Left forelimb (tissue), 1 donor: ENCODE measurements at regions not wholly inside any gene's neighbourhood (a gene's known extent, or its start where the extent isn't known, plus 50 kb on each side); places are given as distances from the start of the nearest gene placed in this dataset.

ENCODE experiments used
- DNase-seq: peaks from one replicate; pipeline ENCODE4 v3.0.0-alpha.2; 2018; ENCODE audit warnings: low spot score

- no peak for DNase-seq
Observed at GRCh38 chr6:105492706-105493673, 90.1 kb upstream of the PREP start.

- no peak for DNase-seq
Observed at GRCh38 chr6:105489216-105489530, 86.3 kb upstream of the PREP start.

DNA sequence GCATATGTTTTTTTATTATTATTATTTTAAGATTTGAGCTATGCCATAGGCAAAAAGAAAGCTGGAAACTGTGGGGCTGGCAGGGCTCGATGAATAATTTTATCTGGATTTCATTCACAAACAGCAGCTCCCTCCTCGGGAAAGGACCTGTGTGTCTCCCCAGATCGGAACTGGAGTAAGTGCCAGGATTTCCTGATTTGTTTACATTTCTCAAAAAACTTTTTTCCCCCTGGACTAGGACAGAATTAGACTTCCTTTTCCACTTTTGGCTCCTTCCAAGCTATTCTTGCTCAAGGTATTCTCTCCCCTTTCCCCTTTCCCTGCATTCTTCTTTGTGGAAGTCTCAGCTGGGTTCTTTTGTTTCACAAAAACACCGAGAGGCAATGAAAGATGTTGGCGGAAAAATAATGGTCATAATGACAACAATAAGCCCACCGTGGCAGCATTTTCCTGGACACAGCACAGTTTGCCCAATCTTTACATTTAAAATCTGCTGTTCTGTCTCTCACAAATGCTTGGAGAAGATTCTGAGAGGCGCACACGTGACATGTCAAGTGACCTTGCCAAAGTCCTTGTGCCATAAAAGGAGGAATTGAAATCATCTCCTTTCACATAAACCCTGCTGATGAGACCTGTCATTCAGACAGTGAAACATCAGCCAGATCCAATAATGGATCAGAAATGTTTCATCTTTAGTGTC, 85.8 kb upstream of the PREP start:
- no peak for DNase-seq

- no peak for DNase-seq
Observed at GRCh38 chr6:105487040-105487790, 84.3 kb upstream of the PREP start.

- DNase-seq, result no peak
Observed at GRCh38 chr6:105485456-105485855, 82.6 kb upstream of the PREP start.

- no peak for DNase-seq
Observed at GRCh38 chr6:105484238-105485161, 81.6 kb upstream of the PREP start.

- no peak for DNase-seq
Observed at GRCh38 chr6:105483492-105483891, 80.6 kb upstream of the PREP start.

DNA sequence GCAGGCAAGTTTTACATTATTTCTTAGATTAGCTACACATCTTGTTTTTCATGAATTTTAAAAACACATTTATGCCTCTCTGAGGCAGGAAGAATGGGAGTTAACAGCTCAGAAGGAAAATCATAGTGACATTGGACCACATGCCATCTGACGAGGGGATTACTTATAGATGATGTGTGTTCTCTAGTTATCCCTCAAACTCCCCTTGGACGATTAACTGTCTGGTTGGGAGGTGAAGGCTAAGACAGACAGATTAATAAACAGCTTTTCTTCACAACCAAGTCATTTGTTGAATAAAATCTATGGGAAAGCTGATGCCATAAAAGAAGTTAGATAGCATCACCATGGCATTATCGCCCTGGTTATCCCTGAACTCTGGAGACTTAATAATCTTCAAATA, 80.0 kb upstream of the PREP start:
- DNase-seq, result no peak

- no peak for DNase-seq
Observed at GRCh38 chr6:105482227-105482844, 79.5 kb upstream of the PREP start.

DNA sequence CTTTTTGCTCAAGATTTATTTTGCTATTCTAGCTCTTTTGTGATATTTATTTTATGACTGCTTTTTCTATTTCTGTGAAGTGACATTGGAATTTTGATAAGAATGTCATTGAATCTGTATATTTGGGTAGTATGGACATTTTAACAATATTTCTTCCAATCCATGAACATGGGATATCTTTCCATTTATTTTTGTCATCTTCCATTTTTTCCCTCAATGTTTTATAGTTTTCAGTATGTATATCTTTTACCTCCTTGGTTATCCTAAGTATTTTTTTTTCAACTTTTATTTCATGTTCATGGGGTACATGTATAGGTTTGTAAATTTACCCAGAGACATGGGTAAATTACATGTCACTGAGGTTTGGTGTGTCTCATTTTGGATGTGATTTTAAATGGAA, 74.1 kb upstream of the PREP start:
- no peak for DNase-seq

- DNase-seq, result no peak
Observed at GRCh38 chr6:105474234-105474633, 71.4 kb upstream of the PREP start.

- DNase-seq, result no peak
Observed at GRCh38 chr6:105469946-105470345, 67.1 kb upstream of the PREP start.

DNA sequence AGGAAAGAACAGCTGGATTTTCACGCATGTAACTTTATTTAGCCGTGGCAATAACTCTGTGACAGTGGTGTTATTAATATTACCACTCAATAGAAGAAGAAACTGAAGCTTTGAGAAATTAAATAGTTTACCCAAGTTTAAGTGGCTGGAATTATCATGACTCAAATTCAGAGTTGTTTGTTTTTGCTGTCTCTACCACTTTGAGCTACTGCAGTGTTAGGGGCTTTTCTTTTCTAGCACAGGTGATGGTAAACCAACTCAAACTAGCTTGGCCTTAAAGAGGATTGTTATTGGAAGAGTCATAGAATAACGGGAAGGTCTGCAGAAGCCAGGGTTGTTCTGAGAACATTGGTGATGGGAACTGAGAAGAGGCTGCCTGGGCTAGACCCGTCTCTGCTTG, 66.0 kb upstream of the PREP start:
- DNase-seq, result no peak

- no peak for DNase-seq
Observed at GRCh38 chr6:105460860-105461259, 58.0 kb upstream of the PREP start.

- no peak for DNase-seq
Observed at GRCh38 chr6:105459864-105460263, 57.0 kb upstream of the PREP start.

- no peak for DNase-seq
Observed at GRCh38 chr6:105459049-105459448, 56.2 kb upstream of the PREP start.

- DNase-seq, result no peak
Observed at GRCh38 chr6:105458551-105458950, 55.7 kb upstream of the PREP start.

GRCh38 chr6:105458084-105458483, 55.2 kb upstream of the PREP start:
- DNase-seq, result no peak

GRCh38 chr6:105453968-105454367, 51.1 kb upstream of the PREP start:
- no peak for DNase-seq

- DNase-seq, result no peak
Observed at GRCh38 chr6:105452924-105453756, 50.3 kb upstream of the PREP start.
